Thoracic aorta (tissue), 2 donors: ENCODE measurements at regions not wholly inside any gene's neighbourhood (a gene's known extent, or its start where the extent isn't known, plus 50 kb on each side); places are given as distances from the start of the nearest gene placed in this dataset.

Experiments used
- ATAC-seq: fragments of 150-250 bp; one replicate; pipeline ENCODE4 v1.8.0; 2017; ENCODE audit warnings: low read depth; ENCODE audit not compliant: insufficient number of reproducible peaks, low FRiP score
- DNase-seq: peaks from one replicate; pipeline ENCODE4 v3.0.0-alpha.2; 2020; ENCODE audit warnings: low spot score
- H3K27ac ChIP-seq, 2 donors: fragments of 200-600 bp; sonication (generic); 1 replicate in 1 of 2; 2 replicates in 1 of 2; pipeline ENCODE4 v1.5.1; 2016; ENCODE audit warnings: mild to moderate bottlenecking in 2 of 2, moderate library complexity in 2 of 2
- H3K27me3 ChIP-seq: fragments of 200-600 bp; sonication (generic); replicated peaks from 2 replicates; pipeline ENCODE4 v1.6.0; 2016; ENCODE audit warnings: mild to moderate bottlenecking; ENCODE audit not compliant: insufficient read depth
- H3K36me3 ChIP-seq: fragments of 200-600 bp; sonication (generic); one replicate; pipeline ENCODE4 v1.5.1; 2016
- H3K4me1 ChIP-seq, 2 donors: fragments of 200-600 bp; sonication (generic); 1 replicate in 1 of 2; 2 replicates in 1 of 2; pipeline versions ENCODE4 v1.5.1 to v1.6.0; 2016; ENCODE audit warnings: low read depth in 2 of 2, mild to moderate bottlenecking in 1 of 2; ENCODE audit not compliant: control insufficient read depth in 1 of 2
- H3K4me3 ChIP-seq: fragments of 200-600 bp; sonication (generic); 2 replicates; pipeline ENCODE4 v1.5.1; 2016; ENCODE audit warnings: mild to moderate bottlenecking
- H3K9me3 ChIP-seq: fragments of 200-600 bp; sonication (generic); 2 replicates; pipeline ENCODE4 v1.5.1; 2016
- TF ChIP-seq, protein P1 (sequence below): fragments of 200-600 bp; sonication (generic); IDR thresholded peaks from one replicate; pipeline ENCODE4 v1.5.1; 2019; ENCODE audit warnings: antibody characterized with exemption

DNA sequence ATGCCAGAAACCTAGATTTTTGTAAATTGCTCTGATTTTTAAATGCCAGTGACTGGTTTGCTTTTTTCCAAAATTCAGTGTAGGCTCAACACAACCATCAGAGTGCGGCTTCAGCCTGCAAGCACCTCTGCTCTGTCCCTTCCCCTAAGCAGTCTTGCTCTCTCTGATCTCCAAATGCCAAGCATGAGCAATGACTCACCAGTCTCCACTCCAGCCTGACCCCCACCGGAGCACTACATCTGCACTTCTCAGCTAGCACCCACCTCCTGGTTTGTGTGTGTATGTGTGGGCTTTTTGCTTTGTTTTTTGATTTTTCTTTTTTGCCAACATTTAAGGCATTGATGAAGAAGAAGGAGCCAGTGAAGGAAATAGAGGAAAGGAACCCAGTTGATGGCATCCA lies 61.4 kb upstream of the ADRA1B start:
- no peak overlapping the region for H3K27ac ChIP-seq
- no peak overlapping the region for H3K4me3 ChIP-seq
- no peaks in the 10 kb centered on the region for H3K27me3 ChIP-seq
- TF ChIP-seq, protein P1, sequence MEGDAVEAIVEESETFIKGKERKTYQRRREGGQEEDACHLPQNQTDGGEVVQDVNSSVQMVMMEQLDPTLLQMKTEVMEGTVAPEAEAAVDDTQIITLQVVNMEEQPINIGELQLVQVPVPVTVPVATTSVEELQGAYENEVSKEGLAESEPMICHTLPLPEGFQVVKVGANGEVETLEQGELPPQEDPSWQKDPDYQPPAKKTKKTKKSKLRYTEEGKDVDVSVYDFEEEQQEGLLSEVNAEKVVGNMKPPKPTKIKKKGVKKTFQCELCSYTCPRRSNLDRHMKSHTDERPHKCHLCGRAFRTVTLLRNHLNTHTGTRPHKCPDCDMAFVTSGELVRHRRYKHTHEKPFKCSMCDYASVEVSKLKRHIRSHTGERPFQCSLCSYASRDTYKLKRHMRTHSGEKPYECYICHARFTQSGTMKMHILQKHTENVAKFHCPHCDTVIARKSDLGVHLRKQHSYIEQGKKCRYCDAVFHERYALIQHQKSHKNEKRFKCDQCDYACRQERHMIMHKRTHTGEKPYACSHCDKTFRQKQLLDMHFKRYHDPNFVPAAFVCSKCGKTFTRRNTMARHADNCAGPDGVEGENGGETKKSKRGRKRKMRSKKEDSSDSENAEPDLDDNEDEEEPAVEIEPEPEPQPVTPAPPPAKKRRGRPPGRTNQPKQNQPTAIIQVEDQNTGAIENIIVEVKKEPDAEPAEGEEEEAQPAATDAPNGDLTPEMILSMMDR, result no peak
- no peaks in the 10 kb centered on the region for H3K36me3 ChIP-seq
- no peaks in the 10 kb centered on the region for H3K9me3 ChIP-seq
- ATAC-seq, result no peak
- peaks cover 3 to 16% of the 10 kb centered on the region in 2 donors for H3K4me1 ChIP-seq
- no peak for DNase-seq

DNA sequence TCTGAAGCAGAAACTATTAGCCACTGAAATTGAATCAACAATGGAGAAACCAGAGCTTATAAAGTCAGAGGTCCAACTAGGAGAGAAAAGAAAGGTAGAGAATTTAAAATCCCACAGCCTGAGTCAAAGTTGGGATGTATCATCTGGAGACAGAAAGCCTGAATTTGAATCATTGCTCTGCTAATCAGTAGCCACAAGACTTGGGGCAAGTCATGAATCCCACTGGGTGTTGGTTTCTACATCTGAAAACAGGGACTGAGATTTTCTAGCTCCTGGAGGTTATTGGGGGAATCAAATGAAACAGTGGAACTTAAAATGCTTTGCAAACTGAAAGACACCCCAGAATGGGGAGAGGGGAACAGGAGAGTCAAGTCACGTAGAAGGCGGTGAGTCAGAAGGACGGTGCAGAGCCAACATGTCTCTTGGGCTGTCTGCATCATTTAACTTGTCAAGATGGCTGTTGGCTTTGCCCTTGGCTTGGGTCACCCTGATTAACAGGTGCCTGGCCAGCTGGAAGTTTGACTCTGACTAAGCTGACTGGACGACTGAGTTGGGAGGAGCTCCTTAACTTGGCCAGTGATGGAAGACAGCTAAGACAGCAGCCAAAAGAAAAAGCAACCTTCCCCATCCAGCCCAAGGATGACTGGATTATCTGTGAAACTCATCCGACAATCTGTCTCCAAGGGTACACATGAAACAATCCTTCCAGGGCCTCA lies 60.6 kb upstream of the ADRA1B start:
- peaks cover 3 to 23% of the 10 kb centered on the region in 2 donors for H3K4me1 ChIP-seq
- no peaks in the 10 kb centered on the region for H3K36me3 ChIP-seq
- no peaks in the 10 kb centered on the region for H3K9me3 ChIP-seq
- ATAC-seq (no peak), DNase-seq (no peak)
- H3K27ac ChIP-seq, result no peak overlapping the region
- H3K4me3 ChIP-seq, result no peak overlapping the region
- H3K27me3 ChIP-seq, result no peaks in the 10 kb centered on the region
- TF ChIP-seq, protein P1, result no peak

DNA sequence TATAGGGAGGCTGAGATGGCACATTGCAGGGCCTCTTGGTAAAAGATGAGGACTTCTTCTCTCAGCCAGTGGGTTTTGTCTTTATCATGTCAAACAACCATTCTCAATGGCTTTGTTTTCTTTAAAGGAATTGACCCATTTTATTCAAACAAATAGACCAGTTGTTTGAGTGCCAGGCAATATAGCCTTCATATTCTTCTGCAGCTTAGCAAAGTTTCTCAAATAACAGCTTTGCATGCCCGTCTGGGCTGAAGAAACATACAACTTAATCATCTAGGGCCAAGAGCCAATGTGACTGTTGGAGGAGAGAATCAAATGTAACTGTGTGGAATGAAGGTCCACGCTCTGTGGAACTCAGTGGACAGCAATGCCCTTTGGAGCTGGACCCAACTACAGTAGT lies 57.4 kb upstream of the ADRA1B start:
- no peak for ATAC-seq
- H3K27ac ChIP-seq, result no peak overlapping the region
- H3K9me3 ChIP-seq, result no peaks in the 10 kb centered on the region
- no peak overlapping the region for H3K4me3 ChIP-seq
- H3K36me3 ChIP-seq, result no peaks in the 10 kb centered on the region
- TF ChIP-seq, protein P1, result no peak
- H3K27me3 ChIP-seq, result no peaks in the 10 kb centered on the region
- H3K4me1 ChIP-seq, result peaks cover 3 to 30% of the 10 kb centered on the region in 2 donors
- no peak for DNase-seq

DNA sequence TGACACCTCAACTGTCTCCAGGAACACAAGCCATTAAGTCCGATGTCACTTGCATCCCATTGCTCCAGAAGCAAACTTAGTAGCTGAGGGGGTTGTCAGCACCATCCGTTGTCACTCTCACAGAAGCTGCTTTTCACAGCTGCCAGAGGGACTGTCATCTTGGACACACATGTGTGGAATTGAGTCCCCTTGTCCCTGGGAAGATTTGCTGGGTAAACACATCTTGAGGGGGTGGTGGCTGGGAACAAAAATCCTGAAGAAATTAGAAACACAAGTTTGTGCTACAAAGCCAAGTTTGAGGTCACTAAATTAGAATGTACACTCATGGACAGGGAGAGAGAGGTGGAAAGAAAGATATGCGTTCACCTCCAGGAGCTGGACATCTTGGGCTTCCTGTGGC lies 55.2 kb upstream of the ADRA1B start:
- H3K4me3 ChIP-seq, result no peak overlapping the region
- DNase-seq, result no peak
- ATAC-seq, result no peak
- H3K27me3 ChIP-seq, result no peaks in the 10 kb centered on the region
- no peaks in the 10 kb centered on the region for H3K36me3 ChIP-seq
- no peaks in the 10 kb centered on the region for H3K9me3 ChIP-seq
- H3K4me1 ChIP-seq, result peaks cover 9 to 48% of the 10 kb centered on the region in 2 donors
- TF ChIP-seq, protein P1, result no peak
- H3K27ac ChIP-seq, result no peak overlapping the region

DNA sequence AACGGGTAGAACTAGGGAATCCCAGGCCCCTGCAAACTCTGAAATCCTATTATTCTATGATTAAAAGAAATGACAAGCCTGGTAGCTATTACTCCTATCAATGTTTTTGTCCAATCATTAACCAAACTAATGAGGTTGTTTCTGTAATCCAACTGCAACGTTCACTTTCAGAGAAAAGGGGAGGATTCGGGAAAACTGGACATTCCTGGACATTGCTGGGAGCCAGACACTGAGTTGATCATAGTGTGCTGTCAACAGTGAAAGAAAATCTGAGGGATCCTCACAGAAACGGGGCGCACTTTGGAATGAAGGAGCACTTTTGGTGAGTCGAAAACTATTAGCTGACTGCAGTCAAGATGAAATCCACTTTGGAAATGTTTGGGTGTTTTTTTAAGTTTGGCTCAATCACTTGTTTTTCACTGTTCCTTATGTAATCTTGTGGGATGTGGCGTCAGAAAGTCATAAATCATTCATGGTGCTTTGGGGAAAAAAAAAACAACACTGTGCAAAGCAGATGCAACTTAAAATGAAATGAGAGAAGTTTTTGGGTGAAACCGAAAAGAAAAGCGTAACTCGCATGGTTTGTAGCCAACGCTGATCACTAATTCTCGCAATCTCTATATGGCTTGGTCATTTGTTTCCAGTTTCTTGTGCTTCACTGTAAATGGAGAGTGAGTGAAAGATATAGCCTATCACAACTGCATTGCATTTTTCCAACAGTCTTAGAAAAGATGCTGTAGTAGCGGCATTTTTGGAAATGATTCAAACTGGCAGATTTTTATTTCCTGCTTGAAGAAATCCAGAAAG lies 51.2 kb upstream of the ADRA1B start:
- H3K27me3 ChIP-seq, result no peaks in the 10 kb centered on the region
- peaks cover 14 to 40% of the 10 kb centered on the region in 2 donors for H3K4me1 ChIP-seq
- peak overlapping the region; percentile 63 for H3K4me3 ChIP-seq
- ATAC-seq (no peak), DNase-seq (no peak)
- H3K36me3 ChIP-seq, result no peaks in the 10 kb centered on the region
- no peak overlapping the region for H3K27ac ChIP-seq
- TF ChIP-seq, protein P1, result no peak
- no peaks in the 10 kb centered on the region for H3K9me3 ChIP-seq
